Retinal pigment epithelial cell (primary cell): ENCODE measurements at regions not wholly inside any gene's neighbourhood (a gene's known extent, or its start where the extent isn't known, plus 50 kb on each side); places are given as distances from the start of the nearest gene placed in this dataset.

Experiments
- DNase-seq: peaks from one replicate; pipeline ENCODE4 v3.0.0-alpha.2; 2010; ENCODE audit warnings: low read depth
- H3K4me3 ChIP-seq: 2 replicates; pipeline ENCODE4 v1.5.1; 2011; ENCODE audit warnings: mild to moderate bottlenecking, low read length, control low read depth, moderate library complexity
- TF ChIP-seq, protein P1 (sequence below): conservative IDR thresholded peaks from 2 replicates; pipeline ENCODE4 v1.5.1; 2011; ENCODE audit warnings: low read depth, low read length, control low read depth, inconsistent platforms

DNA sequence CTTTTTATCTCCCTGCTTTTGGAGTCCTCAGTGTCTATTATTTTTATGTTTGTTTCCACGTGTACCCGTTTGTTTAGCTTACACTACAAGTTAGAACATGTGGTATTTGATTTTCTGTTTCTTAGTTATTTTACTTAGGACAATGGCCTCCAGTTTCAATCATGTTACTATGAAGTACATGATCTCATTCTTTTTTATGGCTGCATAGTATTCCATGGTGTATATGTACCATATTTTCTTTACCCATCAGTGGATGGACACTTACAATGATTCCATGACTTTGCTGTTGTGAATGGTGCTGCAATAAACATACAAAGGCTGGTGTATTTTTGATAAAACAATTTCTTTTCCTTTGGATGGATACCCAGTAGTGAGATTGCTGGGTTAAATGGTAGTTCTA, 269.5 kb downstream of the HS3ST3A1 start:
- H3K4me3 ChIP-seq = no peak overlapping the region
- no peak for DNase-seq
- TF ChIP-seq, protein P1, sequence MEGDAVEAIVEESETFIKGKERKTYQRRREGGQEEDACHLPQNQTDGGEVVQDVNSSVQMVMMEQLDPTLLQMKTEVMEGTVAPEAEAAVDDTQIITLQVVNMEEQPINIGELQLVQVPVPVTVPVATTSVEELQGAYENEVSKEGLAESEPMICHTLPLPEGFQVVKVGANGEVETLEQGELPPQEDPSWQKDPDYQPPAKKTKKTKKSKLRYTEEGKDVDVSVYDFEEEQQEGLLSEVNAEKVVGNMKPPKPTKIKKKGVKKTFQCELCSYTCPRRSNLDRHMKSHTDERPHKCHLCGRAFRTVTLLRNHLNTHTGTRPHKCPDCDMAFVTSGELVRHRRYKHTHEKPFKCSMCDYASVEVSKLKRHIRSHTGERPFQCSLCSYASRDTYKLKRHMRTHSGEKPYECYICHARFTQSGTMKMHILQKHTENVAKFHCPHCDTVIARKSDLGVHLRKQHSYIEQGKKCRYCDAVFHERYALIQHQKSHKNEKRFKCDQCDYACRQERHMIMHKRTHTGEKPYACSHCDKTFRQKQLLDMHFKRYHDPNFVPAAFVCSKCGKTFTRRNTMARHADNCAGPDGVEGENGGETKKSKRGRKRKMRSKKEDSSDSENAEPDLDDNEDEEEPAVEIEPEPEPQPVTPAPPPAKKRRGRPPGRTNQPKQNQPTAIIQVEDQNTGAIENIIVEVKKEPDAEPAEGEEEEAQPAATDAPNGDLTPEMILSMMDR = no peak

DNA sequence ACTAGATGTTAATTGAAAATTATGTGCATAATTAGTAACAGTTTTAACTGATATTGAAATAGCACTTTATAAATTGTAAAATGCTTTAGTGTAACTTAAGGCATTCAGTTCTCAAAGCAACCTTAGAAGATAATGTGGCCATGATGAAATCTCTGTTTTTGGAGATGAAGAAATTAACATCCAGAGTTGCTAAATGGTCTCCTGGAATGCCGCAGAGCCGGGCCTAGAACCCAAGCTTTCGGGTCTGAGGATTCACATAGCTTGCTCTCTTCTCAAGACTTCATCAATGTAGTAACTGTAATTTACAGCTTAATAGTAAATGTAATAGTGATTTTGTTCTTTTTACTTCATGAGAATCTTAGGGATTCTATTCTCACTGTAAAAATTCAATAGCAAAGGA, 272.3 kb downstream of the HS3ST3A1 start:
- TF ChIP-seq, protein P1 = no peak
- H3K4me3 ChIP-seq = no peak overlapping the region
- no peak for DNase-seq

DNA sequence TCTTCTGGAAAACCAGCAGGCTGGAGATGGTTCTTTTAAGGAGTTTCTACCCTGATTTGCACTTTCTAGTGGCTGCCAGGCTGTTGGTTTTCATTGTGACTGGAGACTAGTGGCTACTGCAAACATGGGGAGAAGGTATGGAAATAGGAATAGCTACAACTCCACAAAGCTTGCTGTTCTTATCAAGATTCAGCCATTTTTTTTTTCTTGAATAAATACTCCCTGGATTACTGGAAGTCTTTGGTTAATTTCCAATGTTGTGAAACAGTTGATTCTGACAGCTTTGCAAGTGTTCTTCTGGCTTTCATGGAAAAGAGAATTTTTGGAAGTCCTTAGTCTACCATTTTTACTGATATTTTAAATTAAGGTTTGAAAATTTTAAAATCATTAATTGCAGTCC, 277.7 kb downstream of the HS3ST3A1 start:
- H3K4me3 ChIP-seq = no peak overlapping the region
- TF ChIP-seq, protein P1 = no peak
- no peak for DNase-seq

DNA sequence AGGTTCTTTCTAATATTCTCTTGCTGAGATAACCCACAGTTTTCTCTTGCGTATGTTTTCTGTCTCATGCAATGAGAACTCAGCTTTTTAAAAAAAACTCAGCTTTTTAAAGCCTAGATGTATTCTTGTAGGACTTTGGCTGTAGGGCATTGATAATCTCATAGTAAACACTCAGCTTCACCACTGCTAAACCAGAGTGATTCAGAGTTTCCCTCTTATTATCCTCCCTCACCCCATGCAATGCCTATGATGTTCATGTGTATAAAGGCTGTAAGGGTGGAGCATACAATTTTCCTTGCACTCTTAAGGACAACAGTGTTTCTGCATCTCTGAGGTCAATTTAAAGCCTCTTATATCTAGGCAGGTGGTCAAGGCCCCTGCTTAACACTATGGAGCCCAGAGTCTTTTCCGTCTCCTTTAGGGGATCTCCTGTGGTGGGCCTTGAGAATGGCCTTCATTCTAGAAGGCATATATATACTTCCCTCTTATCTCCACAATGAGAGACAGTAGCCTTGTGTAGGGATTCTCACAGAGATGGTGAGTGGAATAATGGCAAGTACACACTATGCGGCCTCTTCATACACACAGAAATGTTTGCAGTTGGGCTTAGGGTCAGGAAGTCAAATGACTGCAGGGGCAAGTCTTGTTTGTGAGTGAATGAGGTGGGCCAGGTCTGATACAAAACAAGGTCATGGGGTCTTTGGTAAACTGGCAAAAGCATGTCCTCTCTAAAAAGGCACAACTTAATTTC, 279.6 kb downstream of the HS3ST3A1 start:
- TF ChIP-seq, protein P1 = no peak
- H3K4me3 ChIP-seq = no peak overlapping the region
- no peak for DNase-seq

DNA sequence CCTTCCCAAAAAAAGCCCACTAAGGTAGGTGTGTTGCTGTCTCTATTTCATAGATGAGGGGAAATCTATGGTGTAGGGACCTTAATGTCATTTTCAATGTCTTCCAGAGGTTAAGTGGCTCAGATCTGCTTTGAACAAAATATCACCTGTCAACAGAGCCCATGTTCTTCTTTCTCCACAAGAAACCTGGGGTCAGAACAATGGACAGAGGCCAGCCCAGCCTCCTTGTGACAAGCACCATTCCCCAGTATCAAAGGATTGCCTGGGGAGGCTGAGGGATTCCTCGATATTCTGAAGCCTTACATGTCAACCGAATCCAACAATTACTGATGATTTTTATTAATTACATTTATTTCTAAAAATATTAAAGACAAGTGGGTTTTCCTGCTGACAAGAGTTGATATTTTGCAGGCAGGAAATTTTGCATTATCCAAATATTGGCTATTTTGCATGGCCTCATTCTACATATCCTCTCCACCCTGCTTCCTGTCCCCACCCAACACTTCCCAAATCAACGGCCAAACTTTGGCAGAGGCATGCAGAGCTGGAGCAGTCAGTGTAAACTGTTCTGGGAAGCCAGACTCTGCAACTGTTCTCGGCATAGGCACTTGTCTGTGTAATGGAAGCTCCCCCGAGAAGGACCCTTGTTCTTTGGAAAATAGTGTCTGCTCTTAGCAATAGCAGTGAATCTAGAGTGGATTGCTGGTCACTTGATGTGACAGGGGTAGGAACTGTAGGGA, 281.5 kb downstream of the HS3ST3A1 start:
- TF ChIP-seq, protein P1 = no peak
- no peak for DNase-seq
- no peak overlapping the region for H3K4me3 ChIP-seq

DNA sequence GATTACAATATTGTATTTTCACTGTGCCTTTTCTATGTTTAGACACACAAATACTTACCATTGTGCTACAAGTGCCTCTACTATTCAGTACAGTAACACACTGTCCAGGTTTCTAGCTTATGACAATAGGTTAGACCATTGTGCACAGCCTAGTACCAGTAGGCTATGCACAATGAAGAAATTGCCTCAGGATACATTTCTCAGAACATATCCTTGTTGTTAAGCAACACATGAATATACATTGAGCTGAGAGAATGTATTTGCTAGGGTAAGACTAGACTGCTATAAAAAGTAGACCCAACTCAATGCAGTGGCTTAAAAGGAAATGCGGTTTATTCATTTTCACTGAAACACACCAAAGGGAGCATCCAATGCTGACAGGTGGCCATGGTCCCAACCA, 285.1 kb downstream of the HS3ST3A1 start:
- TF ChIP-seq, protein P1 = no peak
- no peak for DNase-seq
- H3K4me3 ChIP-seq = no peak overlapping the region

DNA sequence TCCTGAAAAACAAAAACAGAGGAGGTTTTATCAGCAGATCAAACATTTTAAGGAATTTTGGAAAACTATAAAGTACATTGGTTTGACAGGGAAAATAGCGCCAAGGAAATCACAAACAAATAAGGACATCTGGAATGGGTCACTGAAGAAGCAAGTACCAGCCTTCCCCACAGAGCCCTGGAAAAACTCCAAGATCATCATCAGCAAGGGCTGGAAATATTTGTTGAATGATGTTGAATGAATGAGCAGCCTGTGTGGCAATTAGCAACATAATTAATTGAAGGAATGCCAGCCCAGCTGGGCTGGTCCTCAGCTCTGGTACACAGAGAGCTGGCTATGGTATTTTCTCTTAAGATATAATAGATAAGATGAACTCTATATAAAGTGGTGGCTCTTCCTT, 290.4 kb downstream of the HS3ST3A1 start:
- DNase-seq = peak; percentile 69
- H3K4me3 ChIP-seq = no peak overlapping the region
- TF ChIP-seq, protein P1 = no peak
